ENCODE measurements at regions not wholly inside any gene's neighbourhood (a gene's known extent, or its start where the extent isn't known, plus 50 kb on each side); places are given as distances from the start of the nearest gene placed in this dataset.

DNA sequence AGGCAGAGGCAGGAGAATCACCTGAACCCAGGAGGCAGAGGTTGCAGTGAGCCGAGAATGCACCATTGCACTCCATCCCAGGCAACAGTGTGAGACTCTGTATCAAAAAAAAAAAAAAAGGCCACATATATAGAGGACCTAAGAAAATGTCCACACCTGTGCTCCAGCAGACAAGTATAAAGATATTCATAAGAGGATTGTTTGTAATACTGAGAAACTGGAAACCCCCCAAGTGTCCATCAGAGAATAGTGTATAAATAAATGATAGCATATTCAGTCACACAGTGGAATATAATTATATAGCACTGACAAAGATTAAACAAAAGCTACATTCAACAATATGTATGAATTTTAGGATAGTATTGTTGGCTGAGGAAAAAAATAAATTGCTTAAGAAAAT lies 1050.6 kb downstream of the GRM8 start:
- TF ChIP-seq EZH2 (IDR thresholded peaks at IDR 0.05; ENCODE audit: insufficient read depth, poor library complexity, severe bottlenecking), result no peak
- TF ChIP-seq EZH2phosphoT487 (IDR thresholded peaks at IDR 0.05; ENCODE audit: insufficient read depth, low read depth), result no peak
